ENCODE measurements at regions not wholly inside any gene's neighbourhood (a gene's known extent, or its start where the extent isn't known, plus 50 kb on each side); places are given as distances from the start of the nearest gene placed in this dataset.
"Not testable (repeated sequence)": the region's sequence is repeated elsewhere in the genome, so short reads cannot be mapped to it uniquely, and the experiment has no call there.

- Histone ChIP-seq H3K4me1 (no peaks in the 10 kb centered on the region), H3K27ac (no peak overlapping the region), H3K36me3 (no peaks in the 10 kb centered on the region), H3K27me3 (no peaks in the 10 kb centered on the region), H3K4me3 (no peak overlapping the region), H3K9me3 (no peaks in the 10 kb centered on the region)
- no peak for DNase-seq
- no peak for TF ChIP-seq CTCF (IDR thresholded peaks at IDR 0.05)
- no peak for TF ChIP-seq POLR2A (IDR thresholded peaks at IDR 0.05)
Measured at GRCh38 chr5:143922718-143923117, 110.8 kb downstream of the HMHB1 start.

GRCh38 chr5:143923634-143924266 is 111.8 kb downstream of the HMHB1 start:
- no peak overlapping the region for H3K4me3 ChIP-seq
- no peaks in the 10 kb centered on the region for H3K27me3 ChIP-seq
- no peak for TF ChIP-seq CTCF (IDR thresholded peaks at IDR 0.05)
- no peak for TF ChIP-seq POLR2A (IDR thresholded peaks at IDR 0.05)
- no peaks in the 10 kb centered on the region for H3K9me3 ChIP-seq
- no peak overlapping the region for H3K27ac ChIP-seq
- no peaks in the 10 kb centered on the region for H3K4me1 ChIP-seq
- H3K36me3 ChIP-seq = no peaks in the 10 kb centered on the region
- no peak for DNase-seq

GRCh38 chr5:143924311-143924978 is 112.5 kb downstream of the HMHB1 start:
- no peaks in the 10 kb centered on the region for H3K36me3 ChIP-seq
- no peaks in the 10 kb centered on the region for H3K4me1 ChIP-seq
- H3K27ac ChIP-seq = no peak overlapping the region
- no peaks in the 10 kb centered on the region for H3K27me3 ChIP-seq
- no peaks in the 10 kb centered on the region for H3K9me3 ChIP-seq
- no peak for TF ChIP-seq CTCF (IDR thresholded peaks at IDR 0.05)
- no peak for TF ChIP-seq POLR2A (IDR thresholded peaks at IDR 0.05)
- no peak for DNase-seq
- H3K4me3 ChIP-seq = no peak overlapping the region

- not testable (repeated sequence) for H3K27ac ChIP-seq
Measured at GRCh38 chr5:143924979-143925325, 113.0 kb downstream of the HMHB1 start.

GRCh38 chr5:143929486-143929885 is 117.5 kb downstream of the HMHB1 start:
- no peak for TF ChIP-seq POLR2A (IDR thresholded peaks at IDR 0.05)
- TF ChIP-seq CTCF (IDR thresholded peaks at IDR 0.05) = no peak
- H3K27me3 ChIP-seq = no peaks in the 10 kb centered on the region
- DNase-seq = no peak
- H3K36me3 ChIP-seq = no peaks in the 10 kb centered on the region
- H3K9me3 ChIP-seq = no peaks in the 10 kb centered on the region
- H3K4me1 ChIP-seq = no peaks in the 10 kb centered on the region
- H3K27ac ChIP-seq = no peak overlapping the region
- no peak overlapping the region for H3K4me3 ChIP-seq

More at GRCh38 chr5:143924979-143925325, 113.0 kb downstream of the HMHB1 start:
- H3K27me3 ChIP-seq, DNase-seq, H3K9me3 ChIP-seq, H3K4me3 ChIP-seq, H3K36me3 ChIP-seq, H3K4me1 ChIP-seq: not testable (repeated sequence)

- H3K36me3 ChIP-seq = no peaks in the 10 kb centered on the region
- no peak overlapping the region for H3K27ac ChIP-seq
- no peak overlapping the region for H3K4me3 ChIP-seq
- peaks cover 0 to 6% (median 0%) of the 10 kb centered on the region in 4 donors for H3K9me3 ChIP-seq
- no peaks in the 10 kb centered on the region for H3K4me1 ChIP-seq
- TF ChIP-seq POLR2A (IDR thresholded peaks at IDR 0.05) (no peak), CTCF (IDR thresholded peaks at IDR 0.05) (no peak)
- H3K27me3 ChIP-seq = no peaks in the 10 kb centered on the region
- DNase-seq = no peak
Measured at GRCh38 chr5:143930561-143930960, 118.6 kb downstream of the HMHB1 start.
